Anterior cingulate cortex (tissue), 58 donors: ENCODE measurements at regions not wholly inside any gene's neighbourhood (a gene's known extent, or its start where the extent isn't known, plus 50 kb on each side); places are given as distances from the start of the nearest gene placed in this dataset.
"Not testable (repeated sequence)": the region's sequence is repeated elsewhere in the genome, so short reads cannot be mapped to it uniquely, and the experiment has no call there.

Experiments
- DNase-seq, 58 donors: peaks; one replicate each; lab custom pipeline; 2025; lab: John Stamatoyannopoulos, UW

GRCh38 chr5:154653764-154654485, 101.3 kb upstream of the LARP1 start:
- no peak for DNase-seq

GRCh38 chr5:154653418-154653763, 101.8 kb upstream of the LARP1 start:
- no peak for DNase-seq

DNA sequence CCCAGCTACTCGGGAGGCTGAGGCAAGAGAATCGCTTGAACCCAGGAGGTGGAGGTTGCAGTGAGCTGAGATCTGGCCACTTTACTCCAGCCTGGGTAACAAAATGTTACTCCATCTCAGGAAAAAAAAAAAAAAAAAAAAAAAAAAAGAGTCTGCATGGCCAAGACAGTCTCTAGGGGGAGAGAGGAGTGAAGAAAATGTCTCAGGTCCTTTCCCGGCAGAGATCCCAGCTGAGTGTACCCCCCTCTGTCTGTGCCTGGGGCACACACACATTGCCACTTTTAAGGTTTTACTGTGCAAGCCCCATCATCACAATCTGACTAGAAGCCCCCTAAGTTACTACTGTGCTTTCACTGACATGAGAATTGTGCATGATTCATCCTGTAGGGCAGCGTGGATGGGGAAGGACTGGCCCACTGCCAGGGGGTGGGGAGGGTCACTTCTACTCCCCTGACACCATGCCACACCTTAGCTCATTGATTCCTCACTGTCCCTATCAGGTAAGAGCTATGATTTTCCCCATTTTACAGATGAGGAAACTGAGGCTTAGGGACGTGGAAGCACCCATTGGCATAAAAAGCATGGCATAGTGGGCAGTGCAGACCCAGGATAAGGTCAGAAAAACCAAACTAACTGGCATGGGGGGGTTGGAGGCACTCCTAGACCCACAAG, 102.3 kb upstream of the LARP1 start:
- no peak for DNase-seq

DNA sequence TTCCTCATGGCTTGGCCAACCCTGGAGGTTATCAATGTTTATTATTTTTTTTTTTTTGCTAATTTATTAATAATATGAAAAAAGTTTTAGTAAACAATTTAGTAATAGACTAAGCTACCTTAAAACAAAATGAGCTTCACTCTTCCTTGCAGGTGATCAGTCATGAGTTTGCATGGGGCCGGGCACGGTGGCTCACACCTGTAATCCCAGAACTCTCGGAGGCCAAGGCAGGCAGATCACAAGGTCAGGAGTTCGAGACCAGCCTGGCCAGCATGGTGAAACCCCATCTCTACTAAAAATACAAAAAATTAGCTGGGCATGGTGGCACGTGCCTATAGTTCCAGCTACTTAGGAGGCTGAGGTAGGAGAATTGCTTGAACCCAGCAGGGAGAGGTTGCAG, 103.4 kb upstream of the LARP1 start:
- not testable (repeated sequence) for DNase-seq

DNA sequence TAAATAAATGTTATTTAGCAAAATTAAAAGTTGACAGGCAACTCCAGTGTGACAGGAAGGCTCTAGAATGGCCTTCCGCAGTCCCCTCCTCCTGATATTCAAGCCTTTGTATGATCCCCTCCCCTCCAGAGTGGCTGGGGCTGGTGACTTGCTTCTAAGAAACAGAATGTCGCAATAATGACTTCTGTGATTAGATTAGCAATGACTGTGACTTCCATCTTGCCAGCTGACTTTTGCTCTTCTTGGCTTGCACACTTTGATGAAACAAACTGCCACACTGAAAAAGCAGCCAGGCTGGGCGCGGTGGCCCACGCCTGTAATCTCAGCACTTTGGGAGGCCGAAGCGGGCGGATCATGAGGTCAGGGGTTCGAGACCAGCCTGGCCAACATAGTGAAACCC, 106.5 kb upstream of the LARP1 start:
- DNase-seq: no peak

DNA sequence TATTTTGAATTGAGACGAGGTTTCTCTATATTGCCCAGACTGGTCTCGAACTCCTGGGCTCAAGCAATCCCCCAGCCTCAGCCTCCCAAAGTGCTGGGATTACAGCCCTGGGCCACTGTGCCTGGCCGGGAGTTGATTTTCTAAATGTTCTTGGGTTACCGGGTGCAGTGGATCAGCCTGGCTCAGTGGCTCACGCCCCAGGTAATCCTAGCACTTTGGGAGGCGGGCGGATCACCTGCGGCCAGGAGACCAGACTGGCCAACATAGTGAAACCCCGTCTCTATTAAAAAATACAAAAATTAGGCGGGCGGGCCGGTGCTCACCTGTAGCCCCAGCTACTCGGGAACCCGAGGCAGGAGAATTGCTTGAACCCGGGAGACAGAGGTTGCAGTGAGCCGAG, 106.9 kb upstream of the LARP1 start:
- no peak for DNase-seq

GRCh38 chr5:154647761-154648145, 107.4 kb upstream of the LARP1 start:
- DNase-seq: no peak

GRCh38 chr5:154647114-154647760, 107.9 kb upstream of the LARP1 start:
- DNase-seq: peak in 3 of 58 donors; percentile 2 to 8 (median 4)

GRCh38 chr5:154646745-154647113, 108.4 kb upstream of the LARP1 start:
- DNase-seq: no peak

GRCh38 chr5:154644745-154645411, 110.3 kb upstream of the LARP1 start:
- DNase-seq: no peak

DNA sequence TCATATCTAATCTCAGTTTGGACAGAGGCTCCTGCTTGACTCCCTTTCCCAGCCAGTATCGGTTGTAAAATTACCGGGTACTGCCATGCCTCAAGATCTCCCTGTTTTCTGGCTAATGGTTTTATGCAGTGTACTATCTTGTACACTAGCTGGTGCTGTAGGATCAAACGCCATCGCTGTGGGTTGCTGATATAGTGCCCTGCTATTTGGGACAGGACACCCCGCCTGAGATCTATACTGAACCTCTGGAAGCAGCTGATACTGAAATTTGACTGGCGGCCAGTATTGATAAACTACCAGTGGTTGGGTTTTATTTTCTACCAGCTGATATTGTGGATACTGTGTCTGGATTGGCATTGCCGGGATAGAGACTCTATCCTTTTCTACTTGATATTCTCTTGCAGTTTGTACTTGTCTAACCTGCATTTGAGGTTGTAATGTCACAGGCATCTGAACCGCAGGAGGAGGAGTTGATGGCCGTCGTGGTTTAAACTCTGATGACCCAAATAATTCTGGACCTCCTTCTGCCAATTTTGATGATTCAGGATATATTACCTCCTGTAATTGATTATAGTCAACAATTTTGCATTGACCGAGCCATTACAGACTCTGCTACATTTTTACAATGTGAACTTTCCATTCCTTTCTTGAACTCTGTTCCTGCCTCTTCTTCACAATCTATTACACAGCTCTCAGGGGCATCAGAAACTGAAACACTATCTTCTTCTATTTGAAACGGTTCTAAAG, 112.5 kb upstream of the LARP1 start:
- DNase-seq: peak in 2 of 58 donors; percentile 2 to 27

DNA sequence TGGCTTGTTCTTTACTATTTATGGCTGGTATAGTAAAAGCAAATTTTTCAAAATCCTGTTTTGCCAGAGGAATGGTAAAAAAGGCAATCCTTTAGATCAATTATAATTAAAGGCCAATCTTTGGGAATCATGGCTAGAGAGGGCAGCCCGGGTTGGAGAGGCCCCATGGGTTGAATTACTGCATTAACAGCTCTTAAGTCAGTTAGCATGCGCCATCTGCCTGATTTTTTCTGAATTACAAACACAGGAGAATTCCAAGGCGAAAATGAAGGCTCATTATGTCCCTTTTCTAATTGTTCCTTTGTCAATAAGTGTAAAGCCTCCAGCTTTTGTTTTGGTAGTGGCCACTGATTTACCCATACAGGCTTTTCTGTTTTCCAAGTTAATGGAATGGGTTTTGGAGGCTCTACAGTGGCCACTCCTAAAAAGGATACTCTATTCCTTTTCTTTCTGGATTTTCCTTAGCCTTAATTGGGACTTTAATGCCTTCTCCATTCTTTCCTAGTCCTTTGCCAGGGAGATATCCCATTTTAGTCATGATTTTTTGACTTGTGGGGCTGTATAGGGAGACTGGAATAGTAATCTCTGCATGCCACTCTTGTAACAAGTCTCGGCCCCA, 114.9 kb upstream of the LARP1 start:
- DNase-seq: peak in 1 of 58 donors; percentile 2

GRCh38 chr5:154636786-154637185, 118.4 kb upstream of the LARP1 start:
- DNase-seq: not testable (repeated sequence)

GRCh38 chr5:154636271-154636670, 118.9 kb upstream of the LARP1 start:
- not testable (repeated sequence) for DNase-seq

- DNase-seq: not testable (repeated sequence)
Observed at GRCh38 chr5:154633744-154634143, 121.4 kb upstream of the LARP1 start.

DNA sequence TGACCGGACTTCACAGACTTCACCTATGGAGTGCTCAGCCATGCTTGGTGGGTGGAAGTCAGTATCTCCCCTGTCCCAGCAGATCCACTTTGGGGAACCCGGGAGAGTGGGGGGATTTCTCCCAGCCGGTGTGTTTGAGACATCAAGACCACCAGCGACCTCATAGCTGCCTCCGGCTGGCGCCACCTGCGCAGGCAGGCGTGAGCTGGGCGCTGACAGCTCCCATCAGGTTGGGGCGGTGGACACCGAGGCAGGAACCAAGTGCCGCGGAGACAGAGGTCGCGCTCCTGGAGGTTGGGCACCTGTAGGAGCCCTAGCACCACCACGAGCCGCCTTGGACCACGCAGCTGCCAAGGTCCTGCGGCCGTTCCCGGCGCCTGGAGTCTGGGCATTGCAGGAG, 124.0 kb upstream of the LARP1 start:
- DNase-seq: no peak

DNA sequence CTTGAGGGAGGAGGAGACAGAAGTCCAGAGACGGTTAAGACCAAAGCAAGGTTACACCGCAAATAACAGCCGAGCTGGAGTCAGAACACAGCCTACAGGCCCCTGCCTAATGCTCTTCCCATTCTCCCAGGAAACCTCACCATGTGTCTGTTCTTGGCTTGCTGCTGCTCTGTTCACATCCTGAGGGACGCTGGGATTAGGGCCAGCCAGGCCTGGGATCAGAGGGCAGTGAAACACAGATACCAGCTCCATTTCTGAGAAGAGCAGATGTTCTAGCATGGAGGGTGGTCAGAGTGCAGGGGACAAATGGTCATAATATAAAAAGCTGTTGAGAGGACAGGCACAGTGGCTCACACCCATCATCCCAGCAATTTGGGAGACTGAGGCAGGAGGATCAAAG, 124.8 kb upstream of the LARP1 start:
- DNase-seq: no peak

GRCh38 chr5:154628685-154629084, 126.5 kb upstream of the LARP1 start:
- DNase-seq: no peak

GRCh38 chr5:154627698-154628678, 127.2 kb upstream of the LARP1 start:
- DNase-seq: no peak
